ENCODE measurements at regions not wholly inside any gene's neighbourhood (a gene's known extent, or its start where the extent isn't known, plus 50 kb on each side); places are given as distances from the start of the nearest gene placed in this dataset.

GRCh38 chrY:7288611-7289010, 377.1 kb upstream of the AMELY start:
- H3K79me2 ChIP-seq (ENCODE audit: control insufficient read depth in 1 of 2, insufficient read depth in 2 of 2, low read length in 2 of 2) = peaks cover 0 to 72% of the 10 kb centered on the region in 2 experiments; a peak in 3 of 4 replicates
- H3K56ac ChIP-seq (replicated peaks; ENCODE audit: insufficient read length, low read depth, low read length) = no peak overlapping the region
- no peak overlapping the region for H4K8ac ChIP-seq (ENCODE audit: extremely low read depth, insufficient read depth, low read length)
- H3K27me3 ChIP-seq (replicated peaks in 1 of 4; ENCODE audit: control insufficient read depth in 3 of 4, extremely low read depth in 1 of 4, insufficient read depth in 3 of 4, low read length in 3 of 4) = no peaks in the 10 kb centered on the region
- H3K23ac ChIP-seq (ENCODE audit: insufficient read length) = no peak overlapping the region
- H3K14ac ChIP-seq (ENCODE audit: insufficient read length) = no peak overlapping the region
- CTCF ChIA-PET (ENCODE audit: partially characterized antibody) = no interaction called here
- peaks cover 0 to 7% (median 2%) of the 10 kb centered on the region in 4 experiments; a peak in 2 of 8 replicates for H3K36me3 ChIP-seq (ENCODE audit: control insufficient read depth in 2 of 4, insufficient read depth in 4 of 4, low read length in 3 of 4)
- H4K91ac ChIP-seq (replicated peaks; ENCODE audit: insufficient read length, low read length) = no peak overlapping the region
- no peak overlapping the region for H3K4me3 ChIP-seq (ENCODE audit: extremely low read depth in 1 of 4, insufficient read depth in 2 of 4, low read depth in 3 of 4, low read length in 4 of 4)
- no peak for FAIRE-seq
- H2BK15ac ChIP-seq (ENCODE audit: low read length) = no peak overlapping the region
- POLR2A ChIA-PET (ENCODE audit: partially characterized antibody) = no interaction called here
- H3K79me1 ChIP-seq (ENCODE audit: low read depth, low read length) = no peaks in the 10 kb centered on the region
- H3K27ac ChIP-seq (ENCODE audit: low read depth, low read length) = 0 out of 2 replicates have a peak overlapping the region, but pooled peaks have one; percentile 15
- no peak overlapping the region for H2AFZ ChIP-seq (ENCODE audit: low read length)
- no peaks in the 10 kb centered on the region for H3K9me3 ChIP-seq (ENCODE audit: insufficient read depth in 2 of 2, low read depth in 1 of 2, low read length in 1 of 2)
- no peak overlapping the region for H2BK20ac ChIP-seq (ENCODE audit: low read length)
- H2AK5ac ChIP-seq (ENCODE audit: low read depth, low read length) = no peak overlapping the region
- 0 out of 7 replicates have a peak, but pooled peaks cover 0 to 2% (median 0%) of the 10 kb centered on the region in 4 experiments for H3K4me1 ChIP-seq (replicated peaks in 1 of 4; ENCODE audit: control insufficient read depth in 3 of 4, insufficient read depth in 4 of 4, low read length in 3 of 4)
- no peak overlapping the region for H2BK12ac ChIP-seq (ENCODE audit: low read depth, low read length)
- H3K4me2 ChIP-seq (ENCODE audit: insufficient read depth in 1 of 2, low read depth in 2 of 2, low read length in 2 of 2) = 0 out of 4 replicates have a peak overlapping the region, but pooled peaks of 1 of the 2 experiments have one; percentile 24
- H2BK5ac ChIP-seq (ENCODE audit: low read depth, low read length) = no peak overlapping the region
- peak overlapping the region; percentile 19; the same call in 1 of the 2 replicates for H3K18ac ChIP-seq (ENCODE audit: extremely low read depth, low read length)
- H3K4ac ChIP-seq (replicated peaks; ENCODE audit: insufficient read length, low read depth, low read length) = no peak overlapping the region
- H3K23me2 ChIP-seq (ENCODE audit: low read depth, low read length) = no peaks in the 10 kb centered on the region
- DNase-seq (ENCODE audit: low read depth in 1 of 2, low spot score in 2 of 2) = no peak
- H3K9ac ChIP-seq (replicated peaks in 1 of 4; ENCODE audit: extremely low read depth in 1 of 4, low read depth in 3 of 4, low read length in 3 of 4) = no peak overlapping the region
- 89% methylated on average over 5 of the region's 5 CpGs; no CpG with 5 or more reads in 1 of the 2 experiments for WGBS, 2 experiments (ENCODE audit: extremely low coverage in 1 of 2, insufficient coverage in 1 of 2, insufficient read length in 1 of 2, insufficient replicate concordance in 2 of 2, low coverage in 1 of 2, low lambda C conversion rate in 2 of 2, missing lambda C conversion rate in 1 of 2)
- H4K20me1 ChIP-seq (replicated peaks in 1 of 2; ENCODE audit: control insufficient read depth in 1 of 2, insufficient read depth in 2 of 2, low read length in 2 of 2) = peaks cover 0 to 1% of the 10 kb centered on the region in 2 experiments
- H2BK120ac ChIP-seq (replicated peaks; ENCODE audit: low read depth, low read length) = no peak overlapping the region
- H4K5ac ChIP-seq (ENCODE audit: insufficient read length, low read depth, low read length) = no peak overlapping the region
- TF ChIP-seq CBX8 (IDR thresholded peaks at IDR 0.05; ENCODE audit: borderline replicate concordance, low read depth, low read length) (no peak), POU5F1 (IDR thresholded peaks at IDR 0.05; ENCODE audit: low read depth, low read length) (no peak), PHF8 (conservative IDR thresholded peaks at IDR 0.05; ENCODE audit: low read depth, low read length) (no peak), KDM4A (IDR thresholded peaks at IDR 0.05; ENCODE audit: low read depth, low read length, severe bottlenecking) (no peak), JUN (IDR thresholded peaks at IDR 0.05; ENCODE audit: low read depth, low read length) (no peak), TAF1 (IDR thresholded peaks at IDR 0.05; ENCODE audit: low read depth, low read length) (no peak), GTF2F1 (IDR thresholded peaks at IDR 0.05; ENCODE audit: borderline replicate concordance, low read depth, low read length) (no peak), SP1 (IDR thresholded peaks at IDR 0.05; ENCODE audit: low read depth, low read length) (no peak), NANOG (IDR thresholded peaks at IDR 0.05; ENCODE audit: insufficient read depth, low read depth, low read length, poor library complexity, severe bottlenecking) (no peak), ATF2 (IDR thresholded peaks at IDR 0.05; ENCODE audit: low read length) (no peak), RFX5 (IDR thresholded peaks at IDR 0.05; ENCODE audit: borderline replicate concordance, low read depth, low read length) (no peak), RXRA (IDR thresholded peaks at IDR 0.05; ENCODE audit: insufficient read depth, low read depth, low read length) (no peak), CTBP2 (IDR thresholded peaks at IDR 0.05; ENCODE audit: borderline replicate concordance, insufficient read depth, insufficient read length, low read length) (no peak)

Data from H1 (cell line).